ENCODE measurements at regions not wholly inside any gene's neighbourhood (a gene's known extent, or its start where the extent isn't known, plus 50 kb on each side); places are given as distances from the start of the nearest gene placed in this dataset.

GRCh38 chr2:226227341-226227740, 572.3 kb downstream of the IRS1 start:
- TF ChIP-seq POLR2A (IDR thresholded peaks at IDR 0.05): no peak
- TF ChIP-seq, protein P1, sequence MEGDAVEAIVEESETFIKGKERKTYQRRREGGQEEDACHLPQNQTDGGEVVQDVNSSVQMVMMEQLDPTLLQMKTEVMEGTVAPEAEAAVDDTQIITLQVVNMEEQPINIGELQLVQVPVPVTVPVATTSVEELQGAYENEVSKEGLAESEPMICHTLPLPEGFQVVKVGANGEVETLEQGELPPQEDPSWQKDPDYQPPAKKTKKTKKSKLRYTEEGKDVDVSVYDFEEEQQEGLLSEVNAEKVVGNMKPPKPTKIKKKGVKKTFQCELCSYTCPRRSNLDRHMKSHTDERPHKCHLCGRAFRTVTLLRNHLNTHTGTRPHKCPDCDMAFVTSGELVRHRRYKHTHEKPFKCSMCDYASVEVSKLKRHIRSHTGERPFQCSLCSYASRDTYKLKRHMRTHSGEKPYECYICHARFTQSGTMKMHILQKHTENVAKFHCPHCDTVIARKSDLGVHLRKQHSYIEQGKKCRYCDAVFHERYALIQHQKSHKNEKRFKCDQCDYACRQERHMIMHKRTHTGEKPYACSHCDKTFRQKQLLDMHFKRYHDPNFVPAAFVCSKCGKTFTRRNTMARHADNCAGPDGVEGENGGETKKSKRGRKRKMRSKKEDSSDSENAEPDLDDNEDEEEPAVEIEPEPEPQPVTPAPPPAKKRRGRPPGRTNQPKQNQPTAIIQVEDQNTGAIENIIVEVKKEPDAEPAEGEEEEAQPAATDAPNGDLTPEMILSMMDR (IDR thresholded peaks at IDR 0.05): no peak
